NCI-H524 treated with DMSO at 0.1 percent for 48 hours (cell line): ENCODE measurements at regions not wholly inside any gene's neighbourhood (a gene's known extent, or its start where the extent isn't known, plus 50 kb on each side); places are given as distances from the start of the nearest gene placed in this dataset.
A peak's percentile ranks its signal among the peaks of the same experiment; 100 is the strongest.
"Not testable (repeated sequence)": the region's sequence is repeated elsewhere in the genome, so short reads cannot be mapped to it uniquely, and the experiment has no call there.

ENCODE experiments used
- DNase-seq: peaks from one replicate; lab custom pipeline; 2025; lab: John Stamatoyannopoulos, UW

DNA sequence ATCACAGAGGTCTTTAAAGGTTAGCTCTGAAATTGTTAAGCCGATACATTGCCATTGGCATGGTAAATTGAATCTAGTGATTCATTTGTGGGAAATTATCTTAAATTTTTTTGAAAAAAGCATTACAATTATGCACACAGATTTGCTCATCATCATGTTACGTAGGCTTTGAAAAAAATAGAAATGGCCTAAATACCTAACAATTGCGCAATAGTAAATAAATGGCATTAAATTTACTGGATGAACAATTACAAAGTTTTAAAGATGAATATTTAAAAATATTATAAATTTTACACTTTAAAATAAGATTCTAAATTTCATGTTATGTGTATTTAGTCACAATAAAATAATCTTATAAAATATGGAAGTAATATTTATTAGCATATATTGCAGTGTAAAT, 171.3 kb downstream of the RPRM start:
- DNase-seq, result no peak

DNA sequence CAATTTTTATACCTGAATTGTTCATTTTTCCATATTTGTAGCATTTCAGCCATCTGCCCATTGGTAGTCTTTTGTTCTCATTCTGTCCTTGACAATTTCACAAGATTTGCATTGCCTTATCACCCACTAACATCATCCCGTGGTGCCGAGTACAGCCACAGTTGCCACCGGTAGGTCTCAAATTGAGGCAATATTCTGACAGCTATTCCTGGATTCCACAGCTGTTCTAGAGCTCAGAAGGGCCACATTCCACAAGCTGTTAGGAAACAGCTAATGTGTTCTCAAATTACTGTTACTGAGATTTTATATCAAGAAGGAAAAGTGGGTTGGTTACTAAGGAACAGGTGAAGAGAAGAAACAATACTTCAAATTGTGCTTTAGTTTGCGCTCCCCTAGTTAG, 178.8 kb downstream of the RPRM start:
- no peak for DNase-seq

- no peak for DNase-seq
These were observed 179.3 kb downstream of the RPRM start for GRCh38 chr2:153299217-153299616.

- DNase-seq, result no peak
These were observed 184.3 kb downstream of the RPRM start for GRCh38 chr2:153294199-153294786.

- no peak for DNase-seq
These were observed 186.8 kb downstream of the RPRM start for GRCh38 chr2:153291718-153292117.

GRCh38 chr2:153287109-153287801, 191.3 kb downstream of the RPRM start:
- no peak for DNase-seq

- no peak for DNase-seq
These were observed 209.6 kb downstream of the RPRM start for GRCh38 chr2:153268941-153269461.

- not testable (repeated sequence) for DNase-seq
These were observed 221.7 kb downstream of the RPRM start for GRCh38 chr2:153256876-153257275.

- DNase-seq, result not testable (repeated sequence)
These were observed 231.9 kb downstream of the RPRM start for GRCh38 chr2:153246636-153247035.

DNA sequence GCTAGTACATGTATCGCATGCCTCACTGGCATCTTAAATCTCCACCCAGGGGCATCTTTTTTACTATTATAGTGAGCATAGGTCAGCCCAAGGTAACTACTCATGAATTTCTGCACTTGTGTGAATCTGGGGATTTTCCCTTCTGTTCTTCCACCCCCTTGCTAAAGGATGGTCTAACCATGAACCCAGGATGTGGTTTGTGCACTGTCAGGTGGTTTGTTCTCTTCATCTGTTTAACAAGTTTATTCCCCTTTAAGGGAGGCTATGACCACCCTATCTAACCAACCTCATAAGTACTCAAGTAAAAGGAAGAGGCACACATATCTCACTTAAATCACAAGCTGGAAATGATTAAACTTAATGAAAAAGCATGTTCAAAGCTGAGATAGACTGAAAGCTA, 243.0 kb downstream of the RPRM start:
- no peak for DNase-seq

- no peak for DNase-seq
These were observed 246.1 kb downstream of the RPRM start for GRCh38 chr2:153232464-153232863.

- DNase-seq, result no peak
These were observed 247.6 kb downstream of the RPRM start for GRCh38 chr2:153230977-153231376.

GRCh38 chr2:153228904-153229303, 249.7 kb downstream of the RPRM start:
- DNase-seq, result no peak

DNA sequence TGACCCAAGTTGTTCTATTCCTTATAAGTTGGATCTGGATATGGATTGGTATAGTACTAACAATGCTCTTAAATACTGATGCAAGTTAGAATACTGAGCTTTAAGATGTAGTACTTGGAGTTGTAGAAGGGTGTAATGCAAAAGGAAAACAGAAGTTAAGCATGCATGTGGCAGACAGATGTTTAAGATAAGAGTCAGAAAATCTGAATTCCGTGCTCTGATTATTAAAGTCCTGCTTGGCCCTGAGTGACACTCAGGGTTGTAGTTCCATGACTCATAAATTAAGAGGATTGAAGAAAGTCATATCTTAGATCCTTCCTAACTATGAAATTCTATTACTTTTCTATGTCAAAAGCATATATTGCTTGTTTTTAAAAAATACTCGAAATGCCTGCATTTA, 250.6 kb downstream of the RPRM start:
- DNase-seq, result no peak

- DNase-seq, result peak; percentile 7
These were observed 256.1 kb downstream of the RPRM start for GRCh38 chr2:153222231-153223165.

DNA sequence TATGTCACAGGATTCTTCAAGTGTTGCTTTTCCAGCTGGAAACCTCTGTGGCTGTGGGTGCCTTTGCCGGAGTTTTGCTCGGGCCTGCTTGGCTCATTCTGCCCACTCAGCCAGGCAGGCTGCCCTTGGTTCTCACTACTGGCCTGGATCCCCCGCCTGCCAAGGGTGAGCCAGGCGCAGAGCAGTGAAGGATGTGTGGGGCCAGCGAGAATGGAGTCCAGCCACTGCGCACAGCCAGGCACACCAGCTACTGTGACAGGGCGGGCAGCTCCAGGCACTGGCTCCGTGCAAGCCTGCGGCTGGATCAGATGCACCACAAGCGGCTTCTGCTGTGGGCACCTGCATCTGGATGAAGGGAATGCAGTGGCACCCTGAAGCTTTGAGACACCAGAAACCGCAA, 257.1 kb downstream of the RPRM start:
- DNase-seq, result no peak

- DNase-seq, result no peak
These were observed 257.5 kb downstream of the RPRM start for GRCh38 chr2:153221087-153221486.

DNA sequence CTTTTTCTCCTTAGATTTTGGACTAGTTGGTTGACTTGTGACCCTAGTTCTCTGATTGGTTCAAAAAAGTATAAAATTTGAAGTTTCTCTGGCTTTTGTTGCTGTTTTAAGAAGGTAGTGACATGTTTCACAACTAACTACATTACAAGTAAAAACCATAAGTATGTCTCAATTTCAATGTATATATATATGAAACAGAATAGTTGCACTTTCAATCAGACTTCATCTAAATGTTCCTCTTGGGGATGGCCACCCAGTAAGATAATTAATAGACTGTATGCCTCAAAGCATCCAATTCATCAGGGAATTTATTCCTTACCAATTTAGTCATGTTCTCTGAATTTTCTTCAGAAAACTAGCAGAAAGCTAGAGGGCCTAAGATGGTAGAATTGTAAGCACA, 259.7 kb downstream of the RPRM start:
- no peak for DNase-seq

GRCh38 chr2:153214337-153214736, 264.2 kb downstream of the RPRM start:
- no peak for DNase-seq

GRCh38 chr2:153213022-153213421, 265.5 kb downstream of the RPRM start:
- DNase-seq, result no peak

DNA sequence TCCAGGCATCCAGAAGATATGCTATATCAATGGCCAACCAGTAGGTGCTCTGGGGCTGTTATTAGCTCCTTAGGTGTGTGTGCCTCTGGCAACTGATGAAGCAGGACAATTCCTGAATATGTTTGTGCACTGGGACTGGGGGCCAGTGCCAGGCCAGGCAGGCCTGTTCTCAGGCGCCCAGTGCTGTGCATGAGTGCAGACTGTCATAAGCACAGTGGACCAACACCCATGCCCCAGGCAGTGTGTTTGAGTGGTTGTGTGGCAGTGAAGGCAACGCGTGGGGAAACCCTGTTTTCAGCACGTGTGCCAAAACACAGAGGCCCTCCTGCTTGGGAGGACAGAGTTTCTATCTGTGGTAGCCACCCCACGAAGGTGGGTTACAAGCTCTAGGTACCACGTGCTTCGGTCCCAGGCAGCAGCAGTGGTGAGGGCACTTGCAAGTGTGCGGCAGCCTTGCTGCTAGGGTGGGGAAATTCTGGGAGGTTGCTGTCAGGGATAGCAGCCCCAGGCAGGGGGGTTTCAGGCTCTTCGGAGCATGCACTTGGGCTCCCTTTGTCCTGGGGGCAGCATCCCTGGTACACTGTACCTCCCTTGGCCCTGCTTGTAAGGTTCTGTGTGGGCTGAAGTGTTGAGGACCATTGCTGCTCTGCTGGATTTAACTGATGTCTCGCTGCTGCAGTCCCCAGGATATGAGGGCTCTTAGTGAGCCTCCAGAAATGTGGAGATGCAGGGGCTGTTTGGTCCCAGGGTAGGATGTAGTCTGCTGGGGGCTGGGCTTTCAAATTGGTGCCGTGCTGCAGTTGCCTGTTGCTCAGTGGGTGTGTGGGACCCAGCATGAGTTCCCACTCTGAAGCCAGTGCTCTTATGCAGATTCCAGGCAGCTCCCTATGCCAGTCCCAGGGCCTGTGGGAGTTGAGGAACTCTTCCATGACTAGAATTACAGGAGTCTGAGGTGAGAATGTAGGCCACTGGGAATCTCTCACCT, 280.9 kb downstream of the RPRM start:
- DNase-seq, result no peak
